Activated T-cell treated with anti-CD3 and anti-CD28 coated beads, Interleukin-2, amount 50 U/mL, for 72 hours (primary cell): ENCODE measurements at regions not wholly inside any gene's neighbourhood (a gene's known extent, or its start where the extent isn't known, plus 50 kb on each side); places are given as distances from the start of the nearest gene placed in this dataset.

Experiments
- ATAC-seq, 2 donors: fragments of 150-1000 bp; cut with Tn5 transposase; replicated peaks in 1 of 2; 2 replicates each; pipeline ENCODE4 v1.10.0; 2021; ENCODE audit warnings: moderate library complexity in 2 of 2, mild to moderate bottlenecking in 1 of 2
- DNase-seq, 2 donors: peaks; one replicate each; pipeline ENCODE4 v3.0.0; 2021 to 2022; ENCODE audit warnings: mixed read lengths in 1 of 2
- H3K27ac Mint-ChIP-seq: one replicate; pipeline ENCODE4 v1.8.0; 2022; ENCODE audit warnings: mild to moderate bottlenecking, moderate library complexity, mixed read lengths
- H3K27me3 Mint-ChIP-seq: one replicate; pipeline ENCODE4 v1.8.0; 2022; ENCODE audit warnings: low read depth, mixed read lengths
- H3K36me3 Mint-ChIP-seq, 2 donors: one replicate each; pipeline ENCODE4 v1.8.0; 2022; ENCODE audit warnings: mixed read lengths in 2 of 2, mild to moderate bottlenecking in 1 of 2; ENCODE audit not compliant: insufficient read depth in 2 of 2
- H3K4me1 Mint-ChIP-seq: one replicate; pipeline ENCODE4 v1.8.0; 2022; ENCODE audit warnings: low read depth, mixed read lengths
- H3K4me3 Mint-ChIP-seq, 2 donors: one replicate each; pipeline ENCODE4 v1.8.0; 2022; ENCODE audit warnings: mild to moderate bottlenecking in 2 of 2, mixed read lengths in 2 of 2, moderate library complexity in 2 of 2
- H3K9me3 Mint-ChIP-seq, 2 donors: one replicate each; pipeline ENCODE4 v1.8.0; 2022; ENCODE audit warnings: mixed read lengths in 2 of 2

DNA sequence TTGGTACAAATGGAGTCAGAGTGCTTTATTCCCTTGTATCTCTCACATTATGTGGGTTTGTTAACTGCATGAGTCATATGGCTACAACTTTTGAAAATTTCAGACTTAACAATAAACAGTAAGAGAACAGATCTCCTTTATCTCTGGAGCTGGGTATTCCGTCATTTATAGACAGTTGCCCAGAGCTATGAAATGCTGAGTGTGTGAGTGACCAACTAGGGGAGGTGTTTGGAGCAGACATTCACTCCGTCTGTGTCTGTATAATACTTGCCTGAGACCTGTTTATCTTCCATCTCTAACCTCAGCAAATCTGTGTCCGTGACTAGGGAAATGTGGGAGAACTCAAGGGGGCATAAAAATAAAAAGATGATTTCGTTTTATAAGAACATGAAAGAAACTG lies 279.9 kb upstream of the FAR2 start:
- no peak for ATAC-seq
- Mint-ChIP-seq H3K4me1 (no peaks in the 10 kb centered on the region), H3K4me3 (no peak overlapping the region), H3K9me3 (no peaks in the 10 kb centered on the region), H3K27ac (no peak overlapping the region), H3K27me3 (no peaks in the 10 kb centered on the region), H3K36me3 (no peaks in the 10 kb centered on the region)
- no peak for DNase-seq

DNA sequence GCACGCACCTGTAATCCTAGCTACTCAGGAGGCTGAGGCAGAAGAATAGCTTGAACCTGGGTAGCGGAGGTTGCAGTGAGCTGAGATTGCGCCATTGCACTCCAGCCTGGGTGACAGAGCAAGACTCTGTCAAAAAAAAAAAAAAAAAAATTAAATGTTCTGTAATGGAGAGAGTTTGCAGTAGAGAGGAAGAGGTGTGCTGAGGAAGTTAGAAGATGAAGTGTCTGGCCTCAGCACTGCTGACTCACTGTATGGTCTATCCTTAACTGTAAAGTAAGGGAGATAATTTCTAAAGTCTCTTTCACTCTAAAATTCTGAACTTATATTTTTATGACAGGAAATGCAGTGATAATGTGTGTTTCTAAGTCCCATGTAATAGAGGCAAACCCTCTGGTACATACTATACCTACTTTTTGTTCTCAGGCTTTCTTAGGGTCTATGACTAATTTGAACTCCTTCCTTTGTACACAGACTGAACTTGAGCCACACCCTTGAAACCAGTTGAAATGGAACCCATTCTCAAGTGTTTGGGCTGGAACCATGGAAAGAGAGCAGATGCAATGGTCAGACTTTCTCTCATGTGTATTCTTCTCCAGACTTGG lies 278.1 kb upstream of the FAR2 start:
- Mint-ChIP-seq H3K4me1 (no peaks in the 10 kb centered on the region), H3K36me3 (no peaks in the 10 kb centered on the region), H3K9me3 (no peaks in the 10 kb centered on the region), H3K27ac (no peak overlapping the region), H3K4me3 (no peak overlapping the region), H3K27me3 (peaks cover 6% of the 10 kb centered on the region)
- no peak for ATAC-seq
- no peak for DNase-seq

DNA sequence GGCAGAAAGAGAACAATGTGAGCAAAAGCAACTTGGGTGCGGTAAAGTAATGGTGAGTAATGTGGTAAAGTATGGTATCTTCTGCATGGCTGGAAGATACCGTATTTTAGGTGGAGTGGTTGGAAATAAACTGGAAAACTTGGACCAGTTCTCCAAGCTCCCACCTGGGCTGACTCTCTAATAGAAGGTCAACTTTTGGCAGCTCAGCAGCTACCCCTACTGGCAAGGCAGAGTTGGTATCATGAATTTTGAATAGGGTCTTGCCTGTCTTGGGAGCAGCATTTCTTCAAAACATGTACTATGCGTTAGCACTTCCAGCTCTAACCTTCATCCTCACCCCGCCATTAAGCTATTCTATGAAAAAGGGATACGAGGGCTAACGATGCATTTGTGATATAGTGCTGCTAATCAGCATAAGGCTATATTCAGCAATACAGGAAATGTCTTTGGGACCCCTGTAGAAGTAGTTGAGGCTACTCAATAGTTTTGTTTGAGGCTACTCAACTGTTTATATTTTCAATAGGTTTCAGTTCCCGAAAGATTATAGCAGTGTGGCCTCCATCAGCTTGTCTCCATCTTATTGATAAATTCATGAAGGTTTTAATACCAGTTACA lies 276.3 kb upstream of the FAR2 start:
- Mint-ChIP-seq H3K4me3 (no peak overlapping the region), H3K9me3 (no peaks in the 10 kb centered on the region), H3K27me3 (peaks cover 17% of the 10 kb centered on the region), H3K27ac (no peak overlapping the region), H3K36me3 (no peaks in the 10 kb centered on the region), H3K4me1 (no peaks in the 10 kb centered on the region)
- ATAC-seq = no peak
- DNase-seq = peak; percentile 24 to 33

GRCh38 chr12:28874758-28875157 lies 274.3 kb upstream of the FAR2 start:
- Mint-ChIP-seq H3K9me3 (no peaks in the 10 kb centered on the region), H3K27ac (no peak overlapping the region), H3K27me3 (peaks cover 17% of the 10 kb centered on the region), H3K36me3 (no peaks in the 10 kb centered on the region), H3K4me1 (no peaks in the 10 kb centered on the region), H3K4me3 (no peak overlapping the region)
- ATAC-seq (no peak), DNase-seq (no peak)

DNA sequence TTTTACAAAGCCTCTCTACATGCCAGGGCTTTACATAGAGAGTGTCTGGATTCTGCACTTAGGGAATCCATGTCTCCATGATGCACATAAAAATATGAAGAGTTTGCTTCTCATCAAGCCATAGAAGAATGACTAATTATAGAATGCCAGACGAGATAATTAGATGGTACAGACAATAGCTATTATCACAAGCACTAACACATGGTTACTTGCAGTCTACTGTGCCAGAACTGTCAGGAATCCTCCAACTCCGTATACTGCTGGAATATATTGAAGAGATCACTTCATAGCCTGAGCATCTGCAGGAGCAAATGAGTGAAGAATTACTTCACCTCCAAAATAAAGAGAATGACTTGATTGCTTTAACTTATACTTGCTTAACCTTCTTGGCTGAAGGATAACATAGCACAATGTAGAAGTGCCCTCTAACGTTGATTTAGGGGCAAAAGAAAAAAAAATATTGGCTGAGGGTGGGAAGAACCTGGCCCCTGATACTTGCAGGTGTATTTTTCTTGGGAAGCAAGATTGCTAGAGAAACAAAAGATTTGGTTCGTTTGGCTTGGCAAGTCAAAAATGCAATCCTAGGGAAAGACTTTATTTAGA lies 272.8 kb upstream of the FAR2 start:
- Mint-ChIP-seq H3K36me3 (no peaks in the 10 kb centered on the region), H3K4me3 (no peak overlapping the region), H3K9me3 (peaks cover 0 to 3% of the 10 kb centered on the region in 2 donors), H3K4me1 (no peaks in the 10 kb centered on the region), H3K27ac (no peak overlapping the region), H3K27me3 (peaks cover 17% of the 10 kb centered on the region)
- no peak for DNase-seq
- ATAC-seq = no peak

DNA sequence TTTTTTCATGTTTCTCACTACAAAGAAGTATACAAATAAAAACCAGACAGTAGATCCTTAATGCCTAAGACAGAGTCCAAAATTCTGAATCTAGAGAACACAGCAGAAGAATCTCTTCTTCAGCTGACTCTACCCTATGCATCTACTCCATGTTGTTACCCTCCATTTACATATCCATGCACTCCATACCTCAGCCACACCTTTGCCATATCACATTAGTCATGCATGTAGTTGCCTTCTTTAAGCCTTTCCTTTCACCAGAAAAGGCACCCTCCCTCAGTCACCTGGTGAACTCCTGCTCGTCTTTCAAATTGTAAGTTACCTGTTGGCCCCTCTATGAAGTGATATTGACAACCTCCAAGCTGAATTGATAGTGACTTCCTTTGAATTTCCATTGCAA lies 271.2 kb upstream of the FAR2 start:
- no peaks in the 10 kb centered on the region for H3K36me3 Mint-ChIP-seq
- DNase-seq (no peak), ATAC-seq (no peak)
- no peaks in the 10 kb centered on the region for H3K4me1 Mint-ChIP-seq
- H3K27ac Mint-ChIP-seq = no peak overlapping the region
- H3K27me3 Mint-ChIP-seq = peaks cover 17% of the 10 kb centered on the region
- H3K4me3 Mint-ChIP-seq = no peak overlapping the region
- H3K9me3 Mint-ChIP-seq = peaks cover 0 to 4% of the 10 kb centered on the region in 2 donors

DNA sequence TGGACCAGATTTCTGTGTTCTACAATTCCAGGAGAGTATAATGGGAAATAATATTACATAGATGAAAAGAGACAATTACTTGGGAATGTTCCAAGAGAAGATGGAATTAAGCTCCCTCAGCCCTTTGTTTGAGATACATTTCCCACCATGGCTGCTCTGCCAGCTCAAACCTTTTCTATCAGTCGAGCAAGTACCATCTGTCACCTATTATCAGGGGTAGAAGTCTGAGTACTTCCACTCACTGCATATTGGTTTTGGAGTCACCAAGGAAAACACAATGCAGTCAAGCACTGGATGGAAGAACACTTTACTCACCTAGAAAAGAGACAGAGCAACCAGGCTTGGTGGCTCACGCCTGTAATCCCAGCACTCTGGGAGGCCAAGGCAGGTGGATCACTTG lies 270.4 kb upstream of the FAR2 start:
- H3K27me3 Mint-ChIP-seq = peaks cover 17% of the 10 kb centered on the region
- H3K4me1 Mint-ChIP-seq = no peaks in the 10 kb centered on the region
- H3K4me3 Mint-ChIP-seq = no peak overlapping the region
- peaks cover 0 to 4% of the 10 kb centered on the region in 2 donors for H3K9me3 Mint-ChIP-seq
- no peak overlapping the region for H3K27ac Mint-ChIP-seq
- DNase-seq (no peak), ATAC-seq (no peak)
- H3K36me3 Mint-ChIP-seq = no peaks in the 10 kb centered on the region

DNA sequence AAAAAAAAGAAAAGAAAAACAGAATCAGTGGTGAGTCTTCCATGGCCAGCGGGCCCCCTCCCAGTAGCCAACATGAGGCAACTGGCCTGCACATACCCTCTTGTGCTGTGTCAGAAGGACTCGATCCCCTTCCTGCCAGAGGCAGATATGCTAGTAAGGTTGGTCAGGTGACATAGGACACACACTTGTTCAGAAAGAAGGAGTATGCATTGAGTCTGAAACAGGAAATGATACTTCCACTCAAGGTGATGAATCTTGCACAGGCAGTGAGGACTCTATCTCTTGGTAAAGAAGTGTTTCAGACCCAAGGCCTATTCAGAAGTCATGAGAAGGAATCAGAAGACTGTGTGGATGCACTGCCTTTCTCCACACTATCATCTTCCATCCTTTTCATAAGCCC lies 269.7 kb upstream of the FAR2 start:
- no peak overlapping the region for H3K4me3 Mint-ChIP-seq
- H3K36me3 Mint-ChIP-seq = no peaks in the 10 kb centered on the region
- no peak for DNase-seq
- no peak overlapping the region for H3K27ac Mint-ChIP-seq
- H3K4me1 Mint-ChIP-seq = no peaks in the 10 kb centered on the region
- H3K27me3 Mint-ChIP-seq = peaks cover 17% of the 10 kb centered on the region
- H3K9me3 Mint-ChIP-seq = peaks cover 0 to 4% of the 10 kb centered on the region in 2 donors
- ATAC-seq = no peak

DNA sequence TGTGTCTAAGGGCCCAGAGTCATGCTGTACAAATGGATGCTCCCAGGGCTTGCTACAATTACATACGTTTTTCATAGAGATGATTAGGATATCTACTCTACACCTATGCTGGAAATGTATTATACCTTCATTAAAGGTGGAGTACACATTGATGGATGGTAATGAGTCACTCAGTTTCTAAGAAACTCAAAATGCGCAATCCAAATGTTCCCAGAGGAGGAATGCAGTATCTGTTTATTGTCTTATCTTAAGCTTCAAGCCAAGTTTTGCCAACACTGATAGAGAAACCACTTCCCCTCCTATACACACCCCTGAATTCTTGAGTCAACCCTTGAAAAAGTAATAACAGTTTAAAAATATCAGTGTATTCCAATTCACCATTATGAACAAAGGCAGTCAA lies 266.6 kb upstream of the FAR2 start:
- H3K4me1 Mint-ChIP-seq = no peaks in the 10 kb centered on the region
- no peaks in the 10 kb centered on the region for H3K36me3 Mint-ChIP-seq
- H3K4me3 Mint-ChIP-seq = no peak overlapping the region
- no peak for DNase-seq
- peaks cover 3% of the 10 kb centered on the region for H3K27me3 Mint-ChIP-seq
- no peak for ATAC-seq
- H3K9me3 Mint-ChIP-seq = peaks cover 0 to 4% of the 10 kb centered on the region in 2 donors
- H3K27ac Mint-ChIP-seq = no peak overlapping the region

GRCh38 chr12:28883406-28883997 lies 265.6 kb upstream of the FAR2 start:
- H3K4me3 Mint-ChIP-seq = no peak overlapping the region
- no peak overlapping the region for H3K27ac Mint-ChIP-seq
- no peaks in the 10 kb centered on the region for H3K27me3 Mint-ChIP-seq
- no peaks in the 10 kb centered on the region for H3K36me3 Mint-ChIP-seq
- ATAC-seq (no peak), DNase-seq (no peak)
- H3K9me3 Mint-ChIP-seq = peaks cover 0 to 4% of the 10 kb centered on the region in 2 donors
- H3K4me1 Mint-ChIP-seq = no peaks in the 10 kb centered on the region

- H3K9me3 Mint-ChIP-seq = peaks cover 3 to 4% of the 10 kb centered on the region in 2 donors
- H3K4me1 Mint-ChIP-seq = no peaks in the 10 kb centered on the region
- no peaks in the 10 kb centered on the region for H3K27me3 Mint-ChIP-seq
- no peaks in the 10 kb centered on the region for H3K36me3 Mint-ChIP-seq
- DNase-seq = no peak
- no peak for ATAC-seq
- no peak overlapping the region for H3K27ac Mint-ChIP-seq
- no peak overlapping the region for H3K4me3 Mint-ChIP-seq
These were observed 264.0 kb upstream of the FAR2 start for GRCh38 chr12:28884904-28885679.

GRCh38 chr12:28885928-28886327 lies 263.1 kb upstream of the FAR2 start:
- peaks cover 4% of the 10 kb centered on the region for H3K27me3 Mint-ChIP-seq
- no peak overlapping the region for H3K4me3 Mint-ChIP-seq
- no peak overlapping the region for H3K27ac Mint-ChIP-seq
- ATAC-seq (no peak), DNase-seq (no peak)
- no peaks in the 10 kb centered on the region for H3K36me3 Mint-ChIP-seq
- H3K9me3 Mint-ChIP-seq = peaks cover 1 to 5% of the 10 kb centered on the region in 2 donors
- no peaks in the 10 kb centered on the region for H3K4me1 Mint-ChIP-seq

DNA sequence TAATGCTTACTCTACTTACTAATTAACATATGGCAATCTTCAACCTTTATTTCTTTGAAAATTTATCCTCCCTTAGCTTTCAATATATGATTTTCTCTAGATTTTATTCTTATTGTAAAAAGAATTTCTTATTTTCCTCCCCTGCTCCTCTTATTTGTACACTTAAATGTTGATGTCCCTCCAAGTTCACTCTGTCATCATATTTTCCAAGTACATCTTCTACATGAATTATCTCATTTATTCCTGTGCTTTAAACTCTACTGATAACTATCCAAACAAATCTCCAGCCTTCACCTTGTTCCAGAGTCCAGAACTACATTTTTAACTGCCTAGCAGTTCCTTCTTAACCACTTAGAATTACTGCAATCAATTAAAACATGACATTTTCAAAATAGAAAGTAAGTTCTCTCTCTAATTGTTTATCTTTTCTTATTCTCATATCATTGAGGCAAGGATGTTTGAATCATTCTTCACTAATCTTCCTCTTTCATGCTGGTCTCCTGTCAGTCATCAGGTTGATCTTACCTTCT lies 261.6 kb upstream of the FAR2 start:
- Mint-ChIP-seq H3K9me3 (peaks cover 1 to 5% of the 10 kb centered on the region in 2 donors), H3K27ac (no peak overlapping the region)

More for the DNA sequence above, 261.6 kb upstream of the FAR2 start:
- DNase-seq (no peak), ATAC-seq (no peak)
- H3K36me3 Mint-ChIP-seq = no peaks in the 10 kb centered on the region
- H3K27me3 Mint-ChIP-seq = peaks cover 6% of the 10 kb centered on the region
- no peak overlapping the region for H3K4me3 Mint-ChIP-seq
- H3K4me1 Mint-ChIP-seq = no peaks in the 10 kb centered on the region
